GM12878 (cell line): ENCODE measurements at regions not wholly inside any gene's neighbourhood (a gene's known extent, or its start where the extent isn't known, plus 50 kb on each side); places are given as distances from the start of the nearest gene placed in this dataset.

ENCODE experiments used
- ATF3 ChIP-seq: IDR thresholded peaks from 2 replicates; pipeline ENCODE4 v1.6.1; 2011; ENCODE audit warnings: low read depth, mild to moderate bottlenecking, low read length, moderate library complexity, borderline replicate concordance; ENCODE audit errors: extremely low read depth
- CTCF ChIP-seq, 3 experiments: IDR thresholded peaks in 2 of 3; conservative IDR thresholded peaks in 1 of 3; 2 replicates each; pipeline ENCODE4 v1.5.1; 2011; ENCODE audit warnings: low read depth in 3 of 3, low read length in 3 of 3, mild to moderate bottlenecking in 3 of 3, control low read depth in 2 of 3, moderate library complexity in 2 of 3, inconsistent platforms in 1 of 3, mixed read lengths in 1 of 3; ENCODE audit not compliant: control insufficient read depth in 2 of 3, insufficient read depth in 1 of 3; ENCODE audit errors: extremely low read depth in 1 of 3
- EZH2 ChIP-seq: IDR thresholded peaks from 2 replicates; pipeline ENCODE4 v1.6.1; 2012; ENCODE audit warnings: low read depth, mild to moderate bottlenecking, control low read depth, inconsistent platforms, low read length, borderline replicate concordance; ENCODE audit not compliant: control insufficient read depth
- HDAC2 ChIP-seq: fragments of 200-600 bp; sonication (generic); IDR thresholded peaks from 2 replicates; pipeline ENCODE4 v1.6.1; 2017
- JUNB ChIP-seq: IDR thresholded peaks from 2 replicates; pipeline ENCODE4 v1.6.1; 2016; ENCODE audit warnings: antibody characterized with exemption, mild to moderate bottlenecking
- LARP7 ChIP-seq: fragments of 450-650 bp; IDR thresholded peaks from 2 replicates; pipeline ENCODE4 v1.6.1; 2017; ENCODE audit warnings: mild to moderate bottlenecking
- SMC3 ChIP-seq: IDR thresholded peaks from 2 replicates; pipeline ENCODE4 v1.6.1; 2011; ENCODE audit warnings: low read length, improper control_type of control experiment, borderline replicate concordance
- STAT3 ChIP-seq: IDR thresholded peaks from 2 replicates; pipeline ENCODE4 v1.6.1; 2011; ENCODE audit warnings: low read depth, low read length, improper control_type of control experiment
- TAF1 ChIP-seq: IDR thresholded peaks from 2 replicates; pipeline ENCODE4 v1.6.1; 2011; ENCODE audit warnings: mild to moderate bottlenecking, low read depth, low read length, borderline replicate concordance
- YY1 ChIP-seq: IDR thresholded peaks from 2 replicates; pipeline ENCODE4 v1.6.1; 2011; ENCODE audit warnings: low read depth, mild to moderate bottlenecking, low read length
- ZSCAN29 ChIP-seq: fragments of 450-650 bp; IDR thresholded peaks from 2 replicates; pipeline ENCODE4 v1.6.1; 2017; ENCODE audit warnings: mild to moderate bottlenecking, moderate library complexity
- TF ChIP-seq, protein P1 (sequence below): IDR thresholded peaks from 2 replicates; pipeline ENCODE4 v1.6.1; 2011; ENCODE audit warnings: low read depth, low read length, improper control_type of control experiment, borderline replicate concordance
- TF ChIP-seq, protein P2 (sequence below): fragments of 450-650 bp; IDR thresholded peaks from 2 replicates; pipeline ENCODE4 v1.6.1; 2016; ENCODE audit warnings: mild to moderate bottlenecking

DNA sequence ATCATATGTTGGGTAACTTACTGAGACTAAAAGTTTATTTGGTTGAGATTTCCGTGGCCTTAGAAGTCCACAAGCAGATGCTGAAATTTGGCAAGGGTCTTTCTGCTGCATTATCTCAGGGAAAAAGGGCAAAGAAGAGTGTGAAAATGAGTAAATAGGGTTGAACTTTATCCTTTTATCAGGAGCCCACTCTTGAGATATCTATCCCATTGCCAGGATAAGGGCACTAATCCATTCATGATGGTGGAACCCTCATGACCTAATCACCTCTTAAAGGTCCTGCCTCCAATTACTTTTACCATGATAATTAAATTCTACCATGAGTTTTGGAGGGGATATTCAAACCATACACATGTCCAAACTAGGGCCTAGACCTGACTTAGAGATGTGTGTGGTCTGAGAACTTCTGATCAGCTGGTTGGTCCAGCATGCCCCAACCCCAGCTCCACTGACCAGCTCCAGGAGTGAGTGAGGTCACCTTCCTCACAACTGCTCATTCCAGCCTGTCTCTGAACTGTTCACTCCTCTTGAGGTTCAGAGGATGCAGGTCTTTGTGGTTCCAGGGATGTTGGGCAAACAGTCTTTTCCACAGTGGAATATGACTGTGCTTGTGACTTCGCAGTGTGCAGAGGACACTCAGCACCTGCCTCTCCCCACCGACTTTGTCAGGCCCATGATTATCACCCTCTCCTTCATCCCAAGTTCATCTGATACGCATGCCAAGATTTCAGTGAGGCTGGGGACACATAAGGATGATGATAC lies 130.1 kb upstream of the TOP3B start:
- TF ChIP-seq EZH2 (no peak), ATF3 (no peak), LARP7 (no peak), STAT3 (no peak), SMC3 (no peak), TAF1 (no peak), ZSCAN29 (no peak), CTCF (IDR thresholded peaks at IDR 0.05 in 2 of 3, conservative IDR thresholded peaks at IDR 0.05 in 1 of 3; ENCODE audit: control insufficient read depth in 2 of 3, extremely low read depth in 1 of 3, insufficient read depth in 1 of 3, low read depth in 3 of 3, low read length in 3 of 3) (no peak), HDAC2 (no peak), JUNB (no peak), YY1 (no peak)
- TF ChIP-seq, protein P1, sequence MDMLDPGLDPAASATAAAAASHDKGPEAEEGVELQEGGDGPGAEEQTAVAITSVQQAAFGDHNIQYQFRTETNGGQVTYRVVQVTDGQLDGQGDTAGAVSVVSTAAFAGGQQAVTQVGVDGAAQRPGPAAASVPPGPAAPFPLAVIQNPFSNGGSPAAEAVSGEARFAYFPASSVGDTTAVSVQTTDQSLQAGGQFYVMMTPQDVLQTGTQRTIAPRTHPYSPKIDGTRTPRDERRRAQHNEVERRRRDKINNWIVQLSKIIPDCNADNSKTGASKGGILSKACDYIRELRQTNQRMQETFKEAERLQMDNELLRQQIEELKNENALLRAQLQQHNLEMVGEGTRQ: no peak
- TF ChIP-seq, protein P2, sequence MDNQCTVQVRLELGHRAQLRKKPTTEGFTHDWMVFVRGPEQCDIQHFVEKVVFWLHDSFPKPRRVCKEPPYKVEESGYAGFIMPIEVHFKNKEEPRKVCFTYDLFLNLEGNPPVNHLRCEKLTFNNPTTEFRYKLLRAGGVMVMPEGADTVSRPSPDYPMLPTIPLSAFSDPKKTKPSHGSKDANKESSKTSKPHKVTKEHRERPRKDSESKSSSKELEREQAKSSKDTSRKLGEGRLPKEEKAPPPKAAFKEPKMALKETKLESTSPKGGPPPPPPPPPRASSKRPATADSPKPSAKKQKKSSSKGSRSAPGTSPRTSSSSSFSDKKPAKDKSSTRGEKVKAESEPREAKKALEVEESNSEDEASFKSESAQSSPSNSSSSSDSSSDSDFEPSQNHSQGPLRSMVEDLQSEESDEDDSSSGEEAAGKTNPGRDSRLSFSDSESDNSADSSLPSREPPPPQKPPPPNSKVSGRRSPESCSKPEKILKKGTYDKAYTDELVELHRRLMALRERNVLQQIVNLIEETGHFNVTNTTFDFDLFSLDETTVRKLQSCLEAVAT: no peak
